KBM-7 (cell line): ENCODE measurements at regions not wholly inside any gene's neighbourhood (a gene's known extent, or its start where the extent isn't known, plus 50 kb on each side); places are given as distances from the start of the nearest gene placed in this dataset.

Source experiments
- DNase-seq: peaks from one replicate; pipeline ENCODE4 v3.0.0-alpha.2; 2015
- in situ Hi-C: fragments of 300-500 bp; cut with MboI; formaldehyde crosslinking; loops from 2 replicates; pipeline ENCODE4 v1.14.3; 2020; ENCODE audit warnings: low sequenced_read_pairs, low pct_unique_long_range_greater_than_20kb, mixed read lengths

DNA sequence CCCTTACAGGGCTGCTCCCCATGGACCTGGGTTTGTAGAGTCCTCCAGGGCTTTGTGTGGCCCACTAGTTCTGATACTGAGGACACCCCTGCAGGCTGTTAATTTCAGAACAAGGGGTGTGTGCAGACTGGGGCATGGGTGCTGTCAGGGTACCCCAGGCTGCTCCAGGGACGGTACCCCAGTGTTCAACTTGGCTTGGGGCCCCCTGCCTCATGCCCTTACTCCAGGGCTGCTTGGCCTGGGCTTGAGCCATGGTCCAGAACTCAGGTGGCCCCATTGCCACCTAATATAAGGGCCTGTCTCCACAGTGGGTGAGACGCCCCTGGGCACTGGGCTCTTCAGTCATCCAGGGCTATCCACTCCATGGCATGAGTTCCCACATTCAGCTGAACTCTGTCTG lies 1417.6 kb downstream of the UQCRFS1 start:
- in situ Hi-C loops = no loop called here

GRCh38 chr19:27794494-27795042 lies 1418.4 kb downstream of the UQCRFS1 start:
- peak; percentile 44 for DNase-seq
- in situ Hi-C loops = no loop called here

More for the DNA sequence above, 1417.6 kb downstream of the UQCRFS1 start:
- no peak for DNase-seq

- in situ Hi-C loops = no loop called here
- peak; percentile 92 for DNase-seq
Observed at GRCh38 chr19:27793644-27794493, 1419.1 kb downstream of the UQCRFS1 start.

DNA sequence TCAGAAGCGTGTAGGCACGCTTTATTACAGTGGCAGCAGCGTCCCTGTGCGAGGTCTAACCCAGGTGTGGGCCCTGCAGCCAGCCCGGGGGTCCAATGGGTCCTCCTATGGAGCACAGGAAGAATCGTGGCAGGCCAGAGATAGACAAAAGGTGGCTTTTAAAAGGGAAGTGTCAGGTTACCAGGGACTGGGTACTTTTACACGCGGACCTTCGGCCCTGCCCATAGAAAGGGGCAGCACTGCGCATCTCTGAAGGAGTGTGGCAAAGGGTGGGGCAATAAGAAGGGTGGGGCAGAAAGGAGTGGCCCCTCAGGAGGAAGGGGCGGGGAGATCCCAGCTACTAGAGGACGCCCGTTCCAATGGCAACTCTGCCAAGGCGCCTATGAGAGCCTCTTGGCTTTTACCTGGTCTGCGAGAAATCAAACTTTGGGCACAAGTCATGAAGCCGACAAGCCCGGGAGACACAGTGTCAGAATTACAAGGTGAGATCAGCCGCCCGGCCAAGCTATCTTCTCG lies 1419.8 kb downstream of the UQCRFS1 start:
- DNase-seq = peak; percentile 94
- in situ Hi-C loops = no loop called here

GRCh38 chr19:27792576-27793127 lies 1420.3 kb downstream of the UQCRFS1 start:
- in situ Hi-C loops = no loop called here
- DNase-seq = no peak

GRCh38 chr19:27780367-27781075 lies 1432.4 kb downstream of the UQCRFS1 start:
- DNase-seq = peak; percentile 50
- in situ Hi-C loops = no loop called here

DNA sequence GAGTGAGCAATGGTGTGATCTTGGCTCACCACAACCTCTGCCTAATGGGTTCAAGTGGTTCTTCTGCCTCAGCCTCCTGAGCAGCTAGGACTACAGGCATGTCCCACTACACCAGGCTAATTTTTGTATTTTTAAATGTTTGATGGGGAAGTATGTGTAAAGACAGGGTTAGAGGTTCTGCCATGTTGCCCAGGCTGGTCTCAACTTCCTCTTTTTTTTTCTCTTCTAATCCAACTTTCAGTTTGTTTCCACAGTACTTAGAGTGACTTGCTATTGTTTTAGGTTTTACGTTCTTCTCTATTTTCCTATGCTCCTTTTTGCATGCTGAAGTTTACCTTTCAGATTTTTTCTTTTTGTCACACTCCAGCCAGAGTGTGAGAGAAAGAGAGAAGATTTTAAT lies 1433.0 kb downstream of the UQCRFS1 start:
- in situ Hi-C loops = no loop called here
- peak; percentile 90 for DNase-seq

GRCh38 chr19:27777726-27778125 lies 1435.2 kb downstream of the UQCRFS1 start:
- peak; percentile 19 for DNase-seq
- in situ Hi-C loops = no loop called here

DNA sequence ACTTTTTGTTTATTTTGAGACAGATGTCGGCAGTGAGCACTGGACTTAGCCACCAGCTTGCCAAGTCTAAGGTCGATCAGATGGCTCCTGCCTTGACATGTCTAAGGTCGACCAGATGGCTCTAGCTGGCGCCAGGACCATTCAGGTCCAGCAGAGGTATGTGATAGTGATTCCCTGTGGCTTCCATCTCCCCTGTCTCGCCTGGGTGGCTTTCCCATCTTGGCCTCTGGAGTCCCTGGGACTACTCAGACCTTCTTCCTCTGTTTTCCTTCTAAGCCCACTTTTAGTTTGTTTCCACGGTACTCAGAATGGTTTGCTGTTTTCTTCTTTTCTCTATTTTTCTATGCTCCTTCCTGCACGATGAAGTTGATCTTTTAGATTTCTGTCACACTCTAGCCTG lies 1435.7 kb downstream of the UQCRFS1 start:
- DNase-seq = no peak
- in situ Hi-C loops = no loop called here

GRCh38 chr19:27776524-27776923 lies 1436.4 kb downstream of the UQCRFS1 start:
- no peak for DNase-seq
- in situ Hi-C loops = no loop called here

- in situ Hi-C loops = no loop called here
- peak; percentile 70 for DNase-seq
Observed at GRCh38 chr19:27776020-27776419, 1436.9 kb downstream of the UQCRFS1 start.

GRCh38 chr19:27775395-27775794 lies 1437.6 kb downstream of the UQCRFS1 start:
- peak; percentile 25 for DNase-seq
- in situ Hi-C loops = no loop called here

- in situ Hi-C loops = no loop called here
- peak; percentile 59 for DNase-seq
Observed at GRCh38 chr19:27774827-27775226, 1438.1 kb downstream of the UQCRFS1 start.

- in situ Hi-C loops = no loop called here
- peak; percentile 27 for DNase-seq
Observed at GRCh38 chr19:27774337-27774736, 1438.6 kb downstream of the UQCRFS1 start.

- no peak for DNase-seq
- in situ Hi-C loops = no loop called here
Observed at GRCh38 chr19:27773318-27774094, 1439.4 kb downstream of the UQCRFS1 start.

DNA sequence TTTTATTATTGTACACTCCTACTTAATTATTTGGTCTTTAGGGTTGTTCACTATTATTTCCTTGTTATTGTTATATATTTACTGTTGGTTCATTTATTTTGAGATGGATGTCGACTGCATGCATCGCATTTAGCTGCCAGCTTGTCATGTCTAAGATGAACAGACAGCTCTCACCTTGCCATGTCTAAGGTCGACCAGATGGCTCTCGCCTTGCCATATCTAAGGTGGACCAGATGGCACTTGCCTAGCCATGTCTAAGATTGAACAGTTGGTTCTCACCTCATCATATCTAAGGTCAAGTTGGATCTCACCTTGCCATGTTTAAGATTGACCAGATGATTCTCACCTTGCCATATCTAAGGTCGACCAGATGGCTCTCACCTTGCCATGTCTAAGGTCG lies 1440.9 kb downstream of the UQCRFS1 start:
- DNase-seq = no peak
- in situ Hi-C loops = no loop called here

GRCh38 chr19:27770095-27770494 lies 1442.9 kb downstream of the UQCRFS1 start:
- no peak for DNase-seq
- in situ Hi-C loops = no loop called here

DNA sequence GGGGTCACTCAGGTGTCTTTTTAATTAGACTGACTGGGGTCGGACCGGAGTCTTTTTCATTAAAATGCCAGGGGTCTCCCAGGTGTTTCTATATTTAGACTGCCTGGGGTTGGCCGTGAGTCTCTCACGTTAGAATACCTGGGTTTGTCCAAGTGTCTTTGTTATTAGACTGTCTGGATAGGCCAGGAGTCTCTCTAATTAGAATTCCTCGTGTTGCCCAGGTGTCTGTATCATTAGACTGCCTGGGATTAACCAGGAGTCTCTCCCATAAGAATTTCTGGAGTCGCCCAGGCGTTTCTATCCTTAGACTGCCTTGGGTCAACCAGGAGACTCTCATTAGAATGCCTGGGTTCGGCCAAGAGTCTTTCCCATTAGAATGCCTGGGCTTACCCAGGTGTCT lies 1445.7 kb downstream of the UQCRFS1 start:
- in situ Hi-C loops = no loop called here
- no peak for DNase-seq
